ENCODE measurements at regions not wholly inside any gene's neighbourhood (a gene's known extent, or its start where the extent isn't known, plus 50 kb on each side); places are given as distances from the start of the nearest gene placed in this dataset.

DNA sequence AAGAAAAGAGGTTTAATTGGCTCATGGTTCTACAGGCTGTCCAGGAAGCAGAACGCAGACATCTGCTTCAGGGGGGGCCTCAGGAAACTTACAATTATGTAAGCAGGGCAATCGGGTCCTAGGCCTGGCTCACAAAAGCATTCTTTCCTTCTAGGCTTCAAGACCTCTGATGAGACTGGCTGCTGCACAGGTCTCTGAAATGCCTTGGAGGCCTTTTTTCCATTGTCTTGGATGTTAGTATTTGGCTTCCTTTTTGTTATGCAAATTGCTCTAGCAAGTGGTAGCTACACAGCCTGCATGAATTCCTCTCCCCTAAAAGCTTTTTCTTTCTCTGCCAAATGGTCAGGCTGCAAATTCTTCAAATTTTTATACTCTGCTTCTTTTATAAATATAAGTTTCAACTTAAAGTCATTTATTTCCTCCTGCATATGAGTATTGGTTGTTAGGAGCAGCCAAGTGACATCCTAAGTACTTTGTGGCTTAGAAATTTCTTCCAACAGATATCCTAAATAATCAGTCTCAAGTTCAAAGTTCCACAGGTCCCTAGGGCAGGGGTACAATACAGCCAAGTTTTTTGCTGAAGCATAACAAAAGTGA is 83.1 kb upstream of the SEMA3A start:
- DNase-seq = no peak
- ATAC-seq = no peak
- TF ChIP-seq, protein P1, sequence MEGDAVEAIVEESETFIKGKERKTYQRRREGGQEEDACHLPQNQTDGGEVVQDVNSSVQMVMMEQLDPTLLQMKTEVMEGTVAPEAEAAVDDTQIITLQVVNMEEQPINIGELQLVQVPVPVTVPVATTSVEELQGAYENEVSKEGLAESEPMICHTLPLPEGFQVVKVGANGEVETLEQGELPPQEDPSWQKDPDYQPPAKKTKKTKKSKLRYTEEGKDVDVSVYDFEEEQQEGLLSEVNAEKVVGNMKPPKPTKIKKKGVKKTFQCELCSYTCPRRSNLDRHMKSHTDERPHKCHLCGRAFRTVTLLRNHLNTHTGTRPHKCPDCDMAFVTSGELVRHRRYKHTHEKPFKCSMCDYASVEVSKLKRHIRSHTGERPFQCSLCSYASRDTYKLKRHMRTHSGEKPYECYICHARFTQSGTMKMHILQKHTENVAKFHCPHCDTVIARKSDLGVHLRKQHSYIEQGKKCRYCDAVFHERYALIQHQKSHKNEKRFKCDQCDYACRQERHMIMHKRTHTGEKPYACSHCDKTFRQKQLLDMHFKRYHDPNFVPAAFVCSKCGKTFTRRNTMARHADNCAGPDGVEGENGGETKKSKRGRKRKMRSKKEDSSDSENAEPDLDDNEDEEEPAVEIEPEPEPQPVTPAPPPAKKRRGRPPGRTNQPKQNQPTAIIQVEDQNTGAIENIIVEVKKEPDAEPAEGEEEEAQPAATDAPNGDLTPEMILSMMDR (IDR thresholded peaks at IDR 0.05) = no peak
- Histone ChIP-seq H3K36me3 (ENCODE audit: insufficient read depth in 1 of 2, low read depth in 1 of 2) (no peaks in the 10 kb centered on the region), H3K27me3 (ENCODE audit: insufficient read depth in 3 of 3, low read length in 2 of 3) (no peaks in the 10 kb centered on the region), H3K4me3 (no peak overlapping the region), H3K4me1 (no peaks in the 10 kb centered on the region), H3K9me3 (no peaks in the 10 kb centered on the region), H3K27ac (no peak overlapping the region)
- WGBS, 3 donors = 44 to 49% (median 47%) methylated on average over 2 of the region's 2 CpGs
- intact Hi-C loops (cut with DNase I) = no loop called here

- no peaks in the 10 kb centered on the region for H3K36me3 ChIP-seq (ENCODE audit: insufficient read depth in 1 of 2, low read depth in 1 of 2)
Measured at GRCh38 chr7:84274029-84274638, 79.5 kb upstream of the SEMA3A start.

GRCh38 chr7:84271543-84271942 is 77.0 kb upstream of the SEMA3A start:
- ATAC-seq = no peak
- H3K4me3 ChIP-seq = no peak overlapping the region
- no peaks in the 10 kb centered on the region for H3K4me1 ChIP-seq
- TF ChIP-seq, protein P1 (IDR thresholded peaks at IDR 0.05) = no peak
- no peaks in the 10 kb centered on the region for H3K27me3 ChIP-seq (ENCODE audit: insufficient read depth in 3 of 3, low read length in 2 of 3)
- intact Hi-C loops (cut with DNase I) = no loop called here
- H3K9me3 ChIP-seq = no peaks in the 10 kb centered on the region
- no peak for DNase-seq
- 67 to 91% (median 72%) methylated on average over 1 of the region's 1 CpG for WGBS, 3 donors
- H3K36me3 ChIP-seq (ENCODE audit: insufficient read depth in 1 of 2, low read depth in 1 of 2) = no peaks in the 10 kb centered on the region
- no peak overlapping the region for H3K27ac ChIP-seq

More at GRCh38 chr7:84274029-84274638, 79.5 kb upstream of the SEMA3A start:
- TF ChIP-seq, protein P1 (IDR thresholded peaks at IDR 0.05) = no peak
- intact Hi-C loops (cut with DNase I) = no loop called here
- Histone ChIP-seq H3K9me3 (no peaks in the 10 kb centered on the region), H3K27ac (no peak overlapping the region), H3K4me3 (no peak overlapping the region), H3K27me3 (ENCODE audit: insufficient read depth in 3 of 3, low read length in 2 of 3) (no peaks in the 10 kb centered on the region), H3K4me1 (no peaks in the 10 kb centered on the region)
- no peak for DNase-seq
- no peak for ATAC-seq
- 39 to 50% (median 44%) methylated on average over 3 of the region's 3 CpGs for WGBS, 3 donors

DNA sequence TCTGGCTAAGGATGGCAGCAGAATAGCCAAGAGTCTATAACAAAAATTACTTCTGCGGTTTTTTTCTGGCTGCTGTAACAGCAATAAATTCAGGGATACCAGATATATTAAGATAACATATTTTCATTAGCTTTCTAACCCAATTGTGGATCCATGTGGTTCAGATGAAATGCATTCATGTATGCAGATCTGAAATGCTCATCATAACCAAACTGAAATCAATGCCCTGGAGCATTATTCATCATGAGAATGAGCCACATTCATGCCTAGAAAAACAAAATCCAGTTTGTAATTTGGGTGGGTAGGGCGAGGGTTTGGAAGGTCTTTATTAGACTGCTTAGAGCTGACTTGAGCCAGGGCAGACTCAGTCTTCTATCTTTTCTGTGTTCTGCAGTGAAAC is 69.8 kb upstream of the SEMA3A start:
- Histone ChIP-seq H3K4me1 (no peaks in the 10 kb centered on the region), H3K27me3 (ENCODE audit: insufficient read depth in 3 of 3, low read length in 2 of 3) (no peaks in the 10 kb centered on the region), H3K4me3 (no peak overlapping the region), H3K36me3 (ENCODE audit: insufficient read depth in 1 of 2, low read depth in 1 of 2) (no peaks in the 10 kb centered on the region), H3K27ac (no peak overlapping the region), H3K9me3 (no peaks in the 10 kb centered on the region)
- DNase-seq = no peak
- no peak for ATAC-seq
- intact Hi-C loops (cut with DNase I) = no loop called here
- WGBS, 3 donors = 79 to 93% (median 81%) methylated on average over 2 of the region's 2 CpGs
- TF ChIP-seq, protein P1 (IDR thresholded peaks at IDR 0.05) = no peak

DNA sequence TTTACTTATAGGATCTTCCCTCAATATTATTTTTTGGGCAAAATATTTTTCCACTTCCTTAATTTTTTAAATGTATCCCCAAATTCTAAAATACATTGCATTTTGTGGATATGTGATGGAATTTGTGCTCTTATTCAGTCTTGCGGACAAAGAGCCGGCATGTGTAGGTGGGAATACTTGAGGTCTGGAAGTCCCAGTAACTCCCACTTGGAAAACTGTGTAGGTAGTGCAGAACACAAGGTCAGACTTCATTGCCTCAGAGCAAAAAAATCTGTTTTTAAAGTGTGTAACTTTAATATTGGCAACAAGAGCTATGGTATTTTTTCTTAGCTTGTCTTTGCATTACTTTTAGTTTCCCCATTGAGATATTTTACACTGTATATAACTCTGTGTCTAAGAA is 68.5 kb upstream of the SEMA3A start:
- no peaks in the 10 kb centered on the region for H3K27me3 ChIP-seq (ENCODE audit: insufficient read depth in 3 of 3, low read length in 2 of 3)
- intact Hi-C loops (cut with DNase I) = no loop called here
- TF ChIP-seq, protein P1 (IDR thresholded peaks at IDR 0.05) = no peak
- 94 to 97% (median 95%) methylated on average over 2 of the region's 2 CpGs for WGBS, 3 donors
- ATAC-seq (no peak), DNase-seq (no peak)
- H3K27ac ChIP-seq = no peak overlapping the region
- H3K4me3 ChIP-seq = no peak overlapping the region
- no peaks in the 10 kb centered on the region for H3K4me1 ChIP-seq
- H3K9me3 ChIP-seq = no peaks in the 10 kb centered on the region
- no peaks in the 10 kb centered on the region for H3K36me3 ChIP-seq (ENCODE audit: insufficient read depth in 1 of 2, low read depth in 1 of 2)
